Fibroblast of skin of right quadriceps (primary cell): ENCODE measurements at regions not wholly inside any gene's neighbourhood (a gene's known extent, or its start where the extent isn't known, plus 50 kb on each side); places are given as distances from the start of the nearest gene placed in this dataset.

Experiments
- DNase-seq: peaks from one replicate; pipeline ENCODE4 v3.0.0-alpha.2; 2013

GRCh38 chr2:3962719-3963118 is 259.3 kb downstream of the DCDC2C start:
- DNase-seq: no peak

GRCh38 chr2:3965211-3965610 is 261.8 kb downstream of the DCDC2C start:
- no peak for DNase-seq

- no peak for DNase-seq
Observed at GRCh38 chr2:3965953-3966352, 262.6 kb downstream of the DCDC2C start.

GRCh38 chr2:3966470-3966869 is 263.1 kb downstream of the DCDC2C start:
- no peak for DNase-seq

- no peak for DNase-seq
Observed at GRCh38 chr2:3968736-3969135, 265.4 kb downstream of the DCDC2C start.

GRCh38 chr2:3970791-3971651 is 267.6 kb downstream of the DCDC2C start:
- DNase-seq: no peak

- no peak for DNase-seq
Observed at GRCh38 chr2:3971652-3972192, 268.3 kb downstream of the DCDC2C start.

- no peak for DNase-seq
Observed at GRCh38 chr2:3972377-3972776, 269.0 kb downstream of the DCDC2C start.

- no peak for DNase-seq
Observed at GRCh38 chr2:3974765-3975164, 271.4 kb downstream of the DCDC2C start.

- DNase-seq: no peak
Observed at GRCh38 chr2:3981446-3981987, 278.1 kb downstream of the DCDC2C start.

GRCh38 chr2:3982160-3982559 is 278.8 kb downstream of the DCDC2C start:
- DNase-seq: no peak

GRCh38 chr2:3986063-3986462 is 282.7 kb downstream of the DCDC2C start:
- no peak for DNase-seq

- no peak for DNase-seq
Observed at GRCh38 chr2:3986530-3987258, 283.3 kb downstream of the DCDC2C start.

GRCh38 chr2:4002841-4003403 is 299.5 kb downstream of the DCDC2C start:
- no peak for DNase-seq

GRCh38 chr2:4012197-4012596 is 308.8 kb downstream of the DCDC2C start:
- no peak for DNase-seq

GRCh38 chr2:4018535-4018934 is 315.2 kb downstream of the DCDC2C start:
- DNase-seq: no peak

GRCh38 chr2:4020153-4020552 is 316.8 kb downstream of the DCDC2C start:
- DNase-seq: no peak

GRCh38 chr2:4020649-4021048 is 317.3 kb downstream of the DCDC2C start:
- DNase-seq: no peak

- no peak for DNase-seq
Observed at GRCh38 chr2:4024605-4025004, 321.2 kb downstream of the DCDC2C start.

- DNase-seq: no peak
Observed at GRCh38 chr2:4029081-4029480, 325.7 kb downstream of the DCDC2C start.

- DNase-seq: no peak
Observed at GRCh38 chr2:4039896-4040295, 336.5 kb downstream of the DCDC2C start.

- DNase-seq: peak; percentile 24
Observed at GRCh38 chr2:4047961-4048891, 344.9 kb downstream of the DCDC2C start.
